Adrenal gland (tissue), 9 donors: ENCODE measurements at regions not wholly inside any gene's neighbourhood (a gene's known extent, or its start where the extent isn't known, plus 50 kb on each side); places are given as distances from the start of the nearest gene placed in this dataset.

Source experiments
- DNase-seq, 7 donors: peaks; one replicate each; pipeline ENCODE4 v3.0.0-alpha.2; 2019 to 2020
- H3K27ac ChIP-seq, 5 donors: fragments of 200-600 bp; sonication (generic) in 4 of 5; 1 replicate in 3 of 5; 2 replicates in 2 of 5; pipeline versions ENCODE4 v1.5.1 to v1.8.0; 2016 to 2020; ENCODE audit warnings: mild to moderate bottlenecking in 1 of 5
- H3K27me3 ChIP-seq: fragments of 200-600 bp; 2 replicates; pipeline ENCODE4 v1.8.0; 2021
- H3K36me3 ChIP-seq, 2 donors: fragments of 200-600 bp; replicated peaks in 1 of 2; 1 replicate in 1 of 2; 2 replicates in 1 of 2; pipeline versions ENCODE4 v1.5.1 to v1.8.0; 2018 to 2022
- H3K4me1 ChIP-seq, 2 donors: fragments of 200-600 bp; replicated peaks in 1 of 2; 1 replicate in 1 of 2; 2 replicates in 1 of 2; pipeline versions ENCODE4 v1.5.1 to v1.8.0; 2018 to 2021
- H3K4me3 ChIP-seq, 4 donors: fragments of 200-600 bp; sonication (generic) in 3 of 4; one replicate each; pipeline ENCODE4 v1.5.1; 2016 to 2018
- H3K9me3 ChIP-seq, 3 donors: fragments of 200-600 bp; sonication (generic) in 1 of 3; replicated peaks in 1 of 3; 1 replicate in 2 of 3; 2 replicates in 1 of 3; pipeline versions ENCODE4 v1.5.1 to v1.8.0; 2016 to 2021
- POLR2A ChIP-seq, 2 donors: fragments of 450-650 bp; IDR thresholded peaks; one replicate each; pipeline ENCODE4 v1.6.1; 2017; ENCODE audit warnings: antibody characterized with exemption in 2 of 2, mild to moderate bottlenecking in 2 of 2, moderate library complexity in 1 of 2
- WGBS, 4 donors: extraction: QIAGEN DNeasy Blood & Tissue Kit in 2 of 4; methylation state at CpG; one replicate each; pipeline versions ENCODE4 v1.1.5 to v1.1.7; 2013 to 2017; 5-methylcytosine and 5-hydroxymethylcytosine counted together
- intact Hi-C, 2 donors: fragments of 100-400 bp; cut with DNase I; formaldehyde crosslinking; loops; one replicate each; pipeline versions ENCODE4 v1.14.1 to v1.15.0; 2022 to 2023
- TF ChIP-seq, protein P1 (sequence below), 6 experiments: fragments of 450-650 bp in 4 of 6; fragments of 200-600 bp in 2 of 6; sonication (generic) in 1 of 6; IDR thresholded peaks; 1 replicate in 5 of 6; 2 replicates in 1 of 6; pipeline versions ENCODE4 v1.5.1 to v1.8.0; 2016 to 2021; ENCODE audit warnings: antibody characterized with exemption in 6 of 6, mild to moderate bottlenecking in 2 of 6, moderate library complexity in 1 of 6
- donor health status: healthy with polysubstance abuse.
- donor health status: Bipolar disorder and iron deficiency.
- donor health status: DM: yes; HTN: yes; CAD: no.
- donor health status: DM: no; HTN: no; CAD: no.
- donor health status: DM: no; HTN: no; CAD: no.

DNA sequence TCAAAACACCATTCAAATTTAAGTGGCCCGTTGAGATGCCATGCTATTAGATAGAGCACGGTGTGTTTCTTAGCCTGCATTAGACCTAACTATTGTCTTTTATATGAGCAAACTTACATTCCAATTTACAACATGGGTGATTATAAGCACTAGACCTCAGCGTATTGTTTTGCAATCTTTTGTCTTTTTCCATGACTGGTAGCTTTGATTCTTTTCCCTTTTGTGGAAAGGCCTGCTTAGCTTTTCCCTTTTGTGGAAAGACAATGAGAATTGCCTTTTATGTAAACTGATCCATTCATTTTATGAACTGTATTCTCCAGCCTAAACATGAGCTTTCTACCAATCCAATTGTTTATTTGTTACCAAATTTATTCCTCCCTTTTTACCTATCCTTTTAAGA, 823.1 kb downstream of the CCSER2 start:
- intact Hi-C loops = no loop called here
- no peak overlapping the region for H3K27ac ChIP-seq
- TF ChIP-seq POLR2A (IDR thresholded peaks at IDR 0.05) = no peak
- TF ChIP-seq, protein P1, sequence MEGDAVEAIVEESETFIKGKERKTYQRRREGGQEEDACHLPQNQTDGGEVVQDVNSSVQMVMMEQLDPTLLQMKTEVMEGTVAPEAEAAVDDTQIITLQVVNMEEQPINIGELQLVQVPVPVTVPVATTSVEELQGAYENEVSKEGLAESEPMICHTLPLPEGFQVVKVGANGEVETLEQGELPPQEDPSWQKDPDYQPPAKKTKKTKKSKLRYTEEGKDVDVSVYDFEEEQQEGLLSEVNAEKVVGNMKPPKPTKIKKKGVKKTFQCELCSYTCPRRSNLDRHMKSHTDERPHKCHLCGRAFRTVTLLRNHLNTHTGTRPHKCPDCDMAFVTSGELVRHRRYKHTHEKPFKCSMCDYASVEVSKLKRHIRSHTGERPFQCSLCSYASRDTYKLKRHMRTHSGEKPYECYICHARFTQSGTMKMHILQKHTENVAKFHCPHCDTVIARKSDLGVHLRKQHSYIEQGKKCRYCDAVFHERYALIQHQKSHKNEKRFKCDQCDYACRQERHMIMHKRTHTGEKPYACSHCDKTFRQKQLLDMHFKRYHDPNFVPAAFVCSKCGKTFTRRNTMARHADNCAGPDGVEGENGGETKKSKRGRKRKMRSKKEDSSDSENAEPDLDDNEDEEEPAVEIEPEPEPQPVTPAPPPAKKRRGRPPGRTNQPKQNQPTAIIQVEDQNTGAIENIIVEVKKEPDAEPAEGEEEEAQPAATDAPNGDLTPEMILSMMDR (IDR thresholded peaks at IDR 0.05) = no peak
- DNase-seq = no peak
- WGBS, 4 donors = 80 to 83% (median 81%) methylated on average over 3 of the region's 3 CpGs
- no peak overlapping the region for H3K4me3 ChIP-seq
- no peaks in the 10 kb centered on the region for H3K27me3 ChIP-seq
- no peaks in the 10 kb centered on the region for H3K4me1 ChIP-seq
- H3K36me3 ChIP-seq = no peaks in the 10 kb centered on the region
- no peaks in the 10 kb centered on the region for H3K9me3 ChIP-seq

- WGBS, 4 donors = 57 to 68% (median 60%) methylated on average over 3 of the region's 3 CpGs
- Histone ChIP-seq H3K9me3 (no peaks in the 10 kb centered on the region), H3K4me1 (no peaks in the 10 kb centered on the region), H3K4me3 (no peak overlapping the region), H3K27ac (no peak overlapping the region), H3K27me3 (no peaks in the 10 kb centered on the region), H3K36me3 (no peaks in the 10 kb centered on the region)
- TF ChIP-seq POLR2A (IDR thresholded peaks at IDR 0.05) = no peak
- TF ChIP-seq, protein P1 (IDR thresholded peaks at IDR 0.05) = no peak
- intact Hi-C loops = no loop called here
- DNase-seq = no peak
Measured at GRCh38 chr10:85152496-85152895, 824.1 kb downstream of the CCSER2 start.

GRCh38 chr10:85152911-85153310, 824.5 kb downstream of the CCSER2 start:
- Histone ChIP-seq H3K9me3 (no peaks in the 10 kb centered on the region), H3K4me3 (no peak overlapping the region), H3K36me3 (no peaks in the 10 kb centered on the region), H3K27ac (no peak overlapping the region), H3K4me1 (no peaks in the 10 kb centered on the region), H3K27me3 (no peaks in the 10 kb centered on the region)
- TF ChIP-seq, protein P1 (IDR thresholded peaks at IDR 0.05) = no peak
- TF ChIP-seq POLR2A (IDR thresholded peaks at IDR 0.05) = no peak
- WGBS, 4 donors = 57 to 68% (median 63%) methylated on average over 1 of the region's 1 CpG
- intact Hi-C loops = no loop called here
- DNase-seq = no peak

- 78 to 83% (median 79%) methylated on average over 4 of the region's 4 CpGs for WGBS, 4 donors
- H3K9me3 ChIP-seq = no peaks in the 10 kb centered on the region
- intact Hi-C loops = no loop called here
- no peaks in the 10 kb centered on the region for H3K4me1 ChIP-seq
- DNase-seq = no peak
- no peak overlapping the region for H3K27ac ChIP-seq
- H3K27me3 ChIP-seq = no peaks in the 10 kb centered on the region
- TF ChIP-seq, protein P1 (IDR thresholded peaks at IDR 0.05) = no peak
- no peak for TF ChIP-seq POLR2A (IDR thresholded peaks at IDR 0.05)
- no peak overlapping the region for H3K4me3 ChIP-seq
- H3K36me3 ChIP-seq = no peaks in the 10 kb centered on the region
Measured at GRCh38 chr10:85157206-85157605, 828.8 kb downstream of the CCSER2 start.
